Adrenal gland (tissue), 9 donors: ENCODE measurements at regions not wholly inside any gene's neighbourhood (a gene's known extent, or its start where the extent isn't known, plus 50 kb on each side); places are given as distances from the start of the nearest gene placed in this dataset.

Experiments
- DNase-seq, 7 donors: peaks; one replicate each; pipeline ENCODE4 v3.0.0-alpha.2; 2019 to 2020
- H3K27ac ChIP-seq, 5 donors: fragments of 200-600 bp; sonication (generic) in 4 of 5; 1 replicate in 3 of 5; 2 replicates in 2 of 5; pipeline versions ENCODE4 v1.5.1 to v1.8.0; 2016 to 2020; ENCODE audit warnings: mild to moderate bottlenecking in 1 of 5
- H3K27me3 ChIP-seq: fragments of 200-600 bp; 2 replicates; pipeline ENCODE4 v1.8.0; 2021
- H3K36me3 ChIP-seq, 2 donors: fragments of 200-600 bp; replicated peaks in 1 of 2; 1 replicate in 1 of 2; 2 replicates in 1 of 2; pipeline versions ENCODE4 v1.5.1 to v1.8.0; 2018 to 2022
- H3K4me1 ChIP-seq, 2 donors: fragments of 200-600 bp; replicated peaks in 1 of 2; 1 replicate in 1 of 2; 2 replicates in 1 of 2; pipeline versions ENCODE4 v1.5.1 to v1.8.0; 2018 to 2021
- H3K4me3 ChIP-seq, 4 donors: fragments of 200-600 bp; sonication (generic) in 3 of 4; one replicate each; pipeline ENCODE4 v1.5.1; 2016 to 2018
- H3K9me3 ChIP-seq, 3 donors: fragments of 200-600 bp; sonication (generic) in 1 of 3; replicated peaks in 1 of 3; 1 replicate in 2 of 3; 2 replicates in 1 of 3; pipeline versions ENCODE4 v1.5.1 to v1.8.0; 2016 to 2021
- POLR2A ChIP-seq, 2 donors: fragments of 450-650 bp; IDR thresholded peaks; one replicate each; pipeline ENCODE4 v1.6.1; 2017; ENCODE audit warnings: antibody characterized with exemption in 2 of 2, mild to moderate bottlenecking in 2 of 2, moderate library complexity in 1 of 2
- WGBS, 4 donors: extraction: QIAGEN DNeasy Blood & Tissue Kit in 2 of 4; methylation state at CpG; one replicate each; pipeline versions ENCODE4 v1.1.5 to v1.1.7; 2013 to 2017; 5-methylcytosine and 5-hydroxymethylcytosine counted together
- intact Hi-C, 2 donors: fragments of 100-400 bp; cut with DNase I; formaldehyde crosslinking; loops; one replicate each; pipeline versions ENCODE4 v1.14.1 to v1.15.0; 2022 to 2023
- TF ChIP-seq, protein P1 (sequence below), 6 experiments: fragments of 450-650 bp in 4 of 6; fragments of 200-600 bp in 2 of 6; sonication (generic) in 1 of 6; IDR thresholded peaks; 1 replicate in 5 of 6; 2 replicates in 1 of 6; pipeline versions ENCODE4 v1.5.1 to v1.8.0; 2016 to 2021; ENCODE audit warnings: antibody characterized with exemption in 6 of 6, mild to moderate bottlenecking in 2 of 6, moderate library complexity in 1 of 6
- donor health status: healthy with polysubstance abuse.
- donor health status: Bipolar disorder and iron deficiency.
- donor health status: DM: yes; HTN: yes; CAD: no.
- donor health status: DM: no; HTN: no; CAD: no.
- donor health status: DM: no; HTN: no; CAD: no.

DNA sequence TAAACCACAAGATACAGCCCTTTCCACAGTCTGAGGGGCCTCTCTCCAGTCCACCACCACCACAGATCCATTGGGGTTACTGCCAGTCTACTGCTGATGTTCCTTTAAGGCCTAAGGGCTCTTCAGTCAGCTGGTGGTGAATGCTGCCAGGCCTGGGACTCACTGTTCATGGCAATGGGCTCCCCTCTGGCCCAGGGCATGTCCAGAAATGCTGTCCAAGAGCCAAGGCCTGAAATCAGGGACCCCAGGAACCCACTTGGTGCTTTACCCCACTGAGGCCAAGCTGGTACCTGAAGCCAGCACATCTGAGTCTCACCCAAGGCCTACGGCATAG is 128.6 kb upstream of the CBLB start:
- Histone ChIP-seq H3K27ac (peak overlapping the region in 1 of 5 donors; percentile 61), H3K4me3 (no peak overlapping the region), H3K36me3 (no peaks in the 10 kb centered on the region), H3K27me3 (no peaks in the 10 kb centered on the region), H3K4me1 (no peaks in the 10 kb centered on the region), H3K9me3 (peaks cover 0 to 5% (median 0%) of the 10 kb centered on the region in 3 donors)
- no peak for TF ChIP-seq POLR2A (IDR thresholded peaks at IDR 0.05)
- TF ChIP-seq, protein P1, sequence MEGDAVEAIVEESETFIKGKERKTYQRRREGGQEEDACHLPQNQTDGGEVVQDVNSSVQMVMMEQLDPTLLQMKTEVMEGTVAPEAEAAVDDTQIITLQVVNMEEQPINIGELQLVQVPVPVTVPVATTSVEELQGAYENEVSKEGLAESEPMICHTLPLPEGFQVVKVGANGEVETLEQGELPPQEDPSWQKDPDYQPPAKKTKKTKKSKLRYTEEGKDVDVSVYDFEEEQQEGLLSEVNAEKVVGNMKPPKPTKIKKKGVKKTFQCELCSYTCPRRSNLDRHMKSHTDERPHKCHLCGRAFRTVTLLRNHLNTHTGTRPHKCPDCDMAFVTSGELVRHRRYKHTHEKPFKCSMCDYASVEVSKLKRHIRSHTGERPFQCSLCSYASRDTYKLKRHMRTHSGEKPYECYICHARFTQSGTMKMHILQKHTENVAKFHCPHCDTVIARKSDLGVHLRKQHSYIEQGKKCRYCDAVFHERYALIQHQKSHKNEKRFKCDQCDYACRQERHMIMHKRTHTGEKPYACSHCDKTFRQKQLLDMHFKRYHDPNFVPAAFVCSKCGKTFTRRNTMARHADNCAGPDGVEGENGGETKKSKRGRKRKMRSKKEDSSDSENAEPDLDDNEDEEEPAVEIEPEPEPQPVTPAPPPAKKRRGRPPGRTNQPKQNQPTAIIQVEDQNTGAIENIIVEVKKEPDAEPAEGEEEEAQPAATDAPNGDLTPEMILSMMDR (IDR thresholded peaks at IDR 0.05), result no peak
- no peak for DNase-seq
- intact Hi-C loops, result no loop called here
- 79 to 83% (median 80%) methylated on average over 1 of the region's 1 CpG; no CpG with 5 or more reads in 1 of the 4 donors for WGBS, 4 donors

DNA sequence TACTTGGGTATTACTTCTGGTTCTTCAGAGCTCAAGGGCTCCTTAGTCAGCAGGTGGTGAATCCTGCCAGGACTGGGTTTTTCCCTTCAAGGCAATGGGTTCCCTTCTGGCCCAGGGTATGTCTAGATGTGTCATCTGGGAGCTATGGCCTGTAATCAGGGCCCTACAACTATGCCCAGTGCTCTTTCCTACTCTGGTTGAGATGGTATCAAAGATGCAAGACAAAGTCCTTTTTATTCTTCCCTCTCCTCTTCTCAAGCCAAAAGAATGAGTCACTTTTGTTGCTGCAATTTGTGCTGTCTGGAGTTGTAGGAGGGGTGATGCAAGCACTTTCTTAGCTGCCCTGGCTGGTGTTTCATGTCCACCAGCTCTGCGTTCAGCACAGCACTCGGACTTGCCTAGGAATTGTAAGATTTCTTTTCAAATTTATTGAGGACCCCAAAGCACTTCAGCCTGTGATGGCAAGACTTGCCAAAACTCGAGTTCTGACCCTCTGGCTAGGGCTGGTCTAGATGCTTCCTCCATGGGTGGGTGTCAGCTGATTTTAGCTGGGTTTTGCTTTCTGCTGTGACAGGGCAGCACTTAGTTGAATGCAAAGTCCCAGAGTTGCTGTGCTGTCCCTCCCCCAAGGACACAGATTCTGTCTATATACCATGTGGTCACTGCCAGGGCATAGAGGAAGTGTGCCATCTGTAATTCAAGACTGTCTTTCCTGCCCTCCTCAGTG is 129.2 kb upstream of the CBLB start:
- 29 to 67% (median 59%) methylated on average over 2 to 3 of the region's 3 CpGs for WGBS, 4 donors
- peak; percentile 23 to 64 (median 57) for DNase-seq
- H3K27me3 ChIP-seq, result no peaks in the 10 kb centered on the region
- no peak for TF ChIP-seq POLR2A (IDR thresholded peaks at IDR 0.05)
- TF ChIP-seq, protein P1 (IDR thresholded peaks at IDR 0.05), result no peak
- no peak overlapping the region for H3K4me3 ChIP-seq
- intact Hi-C loops, result no loop called here
- H3K27ac ChIP-seq, result peak overlapping the region in 1 of 5 donors; percentile 62
- H3K36me3 ChIP-seq, result no peaks in the 10 kb centered on the region
- H3K9me3 ChIP-seq, result peaks cover 0 to under 1% (median 0%) of the 10 kb centered on the region in 3 donors
- H3K4me1 ChIP-seq, result no peaks in the 10 kb centered on the region

DNA sequence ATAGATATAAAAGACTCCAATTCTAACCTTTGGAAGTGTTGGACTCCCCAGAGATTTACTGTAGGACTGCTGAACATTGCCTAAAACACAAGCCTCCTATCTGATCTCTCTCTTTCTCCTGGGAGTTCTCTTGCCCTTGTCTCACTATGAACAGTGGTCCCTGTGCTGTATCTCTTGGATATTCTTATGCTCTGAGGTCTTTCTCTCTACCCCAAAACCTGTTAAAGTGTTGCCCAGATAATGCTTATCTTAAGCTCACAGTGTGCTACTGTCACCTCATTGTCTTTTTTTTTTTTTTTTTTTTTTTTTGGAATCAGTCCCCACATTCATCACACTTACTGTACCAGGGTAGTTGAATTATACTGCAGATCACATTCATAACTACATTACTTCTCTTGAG is 131.0 kb upstream of the CBLB start:
- H3K36me3 ChIP-seq, result no peaks in the 10 kb centered on the region
- TF ChIP-seq, protein P1 (IDR thresholded peaks at IDR 0.05), result no peak
- no peak for TF ChIP-seq POLR2A (IDR thresholded peaks at IDR 0.05)
- no peak overlapping the region for H3K4me3 ChIP-seq
- H3K4me1 ChIP-seq, result peaks cover 0 to 3% of the 10 kb centered on the region in 2 donors
- no peaks in the 10 kb centered on the region for H3K27me3 ChIP-seq
- H3K9me3 ChIP-seq, result no peaks in the 10 kb centered on the region
- no peak for DNase-seq
- intact Hi-C loops, result loop anchor here in 1 of 2 donors (10.0 kb wide), 1 partner anchor 135 kb away; the partner anchor contains the start of gene CBLB
- no peak overlapping the region for H3K27ac ChIP-seq

DNA sequence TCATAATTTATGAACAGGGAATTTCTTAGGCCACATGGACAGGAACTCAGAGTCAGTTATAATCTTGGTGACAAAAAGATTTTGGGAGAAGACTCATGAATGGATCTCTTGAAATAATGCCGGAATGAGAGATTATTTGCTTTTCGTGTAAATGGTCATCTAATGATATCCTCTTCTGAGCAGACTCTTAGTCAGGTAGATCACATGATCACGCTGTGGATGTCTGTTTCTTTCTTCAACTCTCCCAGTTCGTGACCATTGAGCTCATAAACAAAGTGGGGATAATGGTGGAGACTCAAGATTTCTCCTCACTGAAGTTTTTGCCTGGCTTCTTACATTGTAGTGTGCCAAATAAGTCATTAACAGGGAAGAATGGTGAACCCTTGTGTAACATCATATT is 133.1 kb upstream of the CBLB start:
- WGBS, 4 donors, result 91 to 98% (median 93%) methylated on average over 4 of the region's 4 CpGs
- intact Hi-C loops, result loop anchor here in 1 of 2 donors (10.0 kb wide), 1 partner anchor 137 kb away; the partner anchor contains the start of gene CBLB
- Histone ChIP-seq H3K27ac (no peak overlapping the region), H3K27me3 (no peaks in the 10 kb centered on the region), H3K9me3 (no peaks in the 10 kb centered on the region), H3K36me3 (no peaks in the 10 kb centered on the region), H3K4me1 (peaks cover 5 to 21% of the 10 kb centered on the region in 2 donors), H3K4me3 (no peak overlapping the region)
- TF ChIP-seq POLR2A (IDR thresholded peaks at IDR 0.05), result no peak
- TF ChIP-seq, protein P1 (IDR thresholded peaks at IDR 0.05), result no peak
- DNase-seq, result no peak
